ENCODE measurements at regions not wholly inside any gene's neighbourhood (a gene's known extent, or its start where the extent isn't known, plus 50 kb on each side); places are given as distances from the start of the nearest gene placed in this dataset.

DNA sequence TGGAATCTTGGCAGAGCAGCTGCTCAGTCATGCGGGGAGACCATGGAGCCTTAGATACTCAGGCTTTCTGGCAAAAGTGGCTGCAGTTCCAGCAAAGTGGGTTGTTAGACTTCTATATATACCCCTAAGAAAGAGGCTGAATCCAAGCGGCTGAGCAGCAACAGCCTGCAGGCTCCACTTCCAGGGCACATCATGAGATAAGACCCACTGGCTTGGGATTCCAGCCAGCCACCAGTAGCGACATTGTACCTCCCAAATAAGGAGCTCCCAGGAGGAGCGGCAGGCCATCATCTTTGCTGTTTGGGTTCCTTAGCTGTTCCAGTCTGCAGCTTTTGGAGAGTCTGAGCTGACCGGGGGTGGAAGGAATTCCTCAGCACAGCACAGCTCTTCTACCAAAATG is 150.3 kb upstream of the ST6GAL2 start:
- no peak for TF ChIP-seq CTCF (IDR thresholded peaks at IDR 0.05)
- TF ChIP-seq POLR2AphosphoS5 (IDR thresholded peaks at IDR 0.05) = no peak
- TF ChIP-seq POLR2A (IDR thresholded peaks at IDR 0.05) = no peak

Data from upper lobe of left lung (tissue), 4 donors.